ENCODE measurements at regions not wholly inside any gene's neighbourhood (a gene's known extent, or its start where the extent isn't known, plus 50 kb on each side); places are given as distances from the start of the nearest gene placed in this dataset.

- TF ChIP-seq CTCF (IDR thresholded peaks at IDR 0.05) (no peak), POLR2A (IDR thresholded peaks at IDR 0.05) (no peak)
These were observed 552.7 kb downstream of the SNAPC1 start for GRCh38 chr14:62314871-62315270.

Measured in testis (tissue), 2 donors.